Kidney epithelial cell (primary cell): ENCODE measurements at regions not wholly inside any gene's neighbourhood (a gene's known extent, or its start where the extent isn't known, plus 50 kb on each side); places are given as distances from the start of the nearest gene placed in this dataset.
A peak's percentile ranks its signal among the peaks of the same experiment; 100 is the strongest.

Experiments
- DNase-seq: peaks from one replicate; pipeline ENCODE4 v3.0.0-alpha.2; 2010; ENCODE audit warnings: low read depth
- H3K27me3 ChIP-seq: 2 replicates; pipeline ENCODE4 v1.6.0; 2011; ENCODE audit warnings: low read length; ENCODE audit not compliant: control insufficient read depth, insufficient read depth
- H3K36me3 ChIP-seq: 2 replicates; pipeline ENCODE4 v1.5.1; 2011; ENCODE audit warnings: low read length; ENCODE audit not compliant: control insufficient read depth, insufficient read depth
- H3K4me3 ChIP-seq: 2 replicates; pipeline ENCODE4 v1.5.1; 2011; ENCODE audit warnings: low read depth, mild to moderate bottlenecking, control low read depth, low read length
- TF ChIP-seq, protein P1 (sequence below): IDR thresholded peaks from 2 replicates; pipeline ENCODE4 v1.5.1; 2011; ENCODE audit warnings: mild to moderate bottlenecking, moderate library complexity, low read length, control low read depth, inconsistent platforms; ENCODE audit not compliant: insufficient read depth, poor library complexity, severe bottlenecking

DNA sequence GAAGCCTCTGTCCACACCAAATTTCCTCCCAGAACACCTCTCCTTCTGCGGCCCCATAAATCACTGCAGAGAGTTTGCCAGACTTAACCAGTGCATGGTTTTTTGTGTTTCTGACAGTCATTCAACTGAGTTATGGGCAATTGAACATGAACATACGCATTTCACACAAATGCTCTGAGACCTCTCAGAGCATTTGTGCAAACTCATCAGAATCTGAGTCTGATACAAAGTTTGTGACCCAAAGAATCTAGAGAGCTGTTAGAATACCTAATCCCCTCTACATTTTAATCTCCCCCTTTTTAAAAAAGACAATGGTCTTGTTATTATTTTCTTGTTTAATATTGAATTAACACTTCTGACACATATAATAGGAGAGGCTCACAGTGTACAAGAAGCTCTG is 416.9 kb upstream of the SMARCA2 start:
- TF ChIP-seq, protein P1, sequence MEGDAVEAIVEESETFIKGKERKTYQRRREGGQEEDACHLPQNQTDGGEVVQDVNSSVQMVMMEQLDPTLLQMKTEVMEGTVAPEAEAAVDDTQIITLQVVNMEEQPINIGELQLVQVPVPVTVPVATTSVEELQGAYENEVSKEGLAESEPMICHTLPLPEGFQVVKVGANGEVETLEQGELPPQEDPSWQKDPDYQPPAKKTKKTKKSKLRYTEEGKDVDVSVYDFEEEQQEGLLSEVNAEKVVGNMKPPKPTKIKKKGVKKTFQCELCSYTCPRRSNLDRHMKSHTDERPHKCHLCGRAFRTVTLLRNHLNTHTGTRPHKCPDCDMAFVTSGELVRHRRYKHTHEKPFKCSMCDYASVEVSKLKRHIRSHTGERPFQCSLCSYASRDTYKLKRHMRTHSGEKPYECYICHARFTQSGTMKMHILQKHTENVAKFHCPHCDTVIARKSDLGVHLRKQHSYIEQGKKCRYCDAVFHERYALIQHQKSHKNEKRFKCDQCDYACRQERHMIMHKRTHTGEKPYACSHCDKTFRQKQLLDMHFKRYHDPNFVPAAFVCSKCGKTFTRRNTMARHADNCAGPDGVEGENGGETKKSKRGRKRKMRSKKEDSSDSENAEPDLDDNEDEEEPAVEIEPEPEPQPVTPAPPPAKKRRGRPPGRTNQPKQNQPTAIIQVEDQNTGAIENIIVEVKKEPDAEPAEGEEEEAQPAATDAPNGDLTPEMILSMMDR = no peak
- Histone ChIP-seq H3K36me3 (no peaks in the 10 kb centered on the region), H3K4me3 (no peak overlapping the region), H3K27me3 (no peaks in the 10 kb centered on the region)
- no peak for DNase-seq

DNA sequence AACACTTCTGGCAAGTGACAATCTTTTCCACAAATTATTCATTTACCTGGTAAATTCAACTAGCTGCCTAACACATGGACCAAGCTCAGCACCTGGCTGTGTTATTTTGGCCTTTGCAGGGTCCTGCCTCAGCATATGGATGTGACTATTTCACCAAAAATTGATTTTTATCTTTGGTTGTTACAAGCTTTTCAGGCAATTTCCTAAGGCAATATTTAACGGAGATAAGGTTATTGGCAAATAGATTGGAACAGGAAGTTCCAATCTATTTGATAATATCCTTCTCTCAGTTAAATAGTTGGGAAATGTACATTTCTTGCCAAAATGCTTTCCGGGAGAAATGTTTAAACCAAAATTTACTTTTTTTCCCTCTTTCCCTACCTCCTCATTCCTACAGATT is 415.2 kb upstream of the SMARCA2 start:
- TF ChIP-seq, protein P1 = no peak
- Histone ChIP-seq H3K27me3 (no peaks in the 10 kb centered on the region), H3K4me3 (no peak overlapping the region), H3K36me3 (no peaks in the 10 kb centered on the region)
- DNase-seq = no peak

DNA sequence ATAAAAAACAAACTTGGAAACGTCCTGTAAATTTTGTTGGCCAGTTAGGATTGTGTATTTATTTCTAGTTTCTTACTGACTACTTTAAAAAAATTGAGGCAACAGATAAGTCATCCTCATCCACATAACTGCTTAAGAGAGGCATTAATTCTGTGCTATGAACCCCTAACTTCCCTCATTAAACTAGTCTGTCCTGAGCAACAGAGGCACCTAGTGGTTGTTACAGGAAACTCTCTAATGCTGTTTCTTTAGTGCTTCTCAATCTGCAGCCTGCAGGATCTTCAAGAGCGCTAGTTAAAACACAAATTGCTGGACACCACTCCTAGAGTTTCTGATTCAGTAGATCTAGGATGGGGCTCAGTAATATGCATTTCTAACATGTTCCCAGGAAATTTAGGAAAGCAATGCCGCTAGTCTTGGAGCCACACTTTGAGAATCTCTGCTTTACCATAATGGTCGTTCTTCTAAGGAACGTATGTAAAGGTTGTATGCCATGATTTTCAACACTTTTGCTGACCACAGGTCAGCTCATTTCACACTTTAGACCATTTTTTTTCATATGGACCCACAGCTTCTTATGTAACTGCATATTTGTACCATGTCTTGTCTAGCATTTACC is 410.1 kb upstream of the SMARCA2 start:
- no peak overlapping the region for H3K4me3 ChIP-seq
- no peaks in the 10 kb centered on the region for H3K36me3 ChIP-seq
- no peaks in the 10 kb centered on the region for H3K27me3 ChIP-seq
- peak; percentile 4 for DNase-seq
- TF ChIP-seq, protein P1 = peak; percentile 65

DNA sequence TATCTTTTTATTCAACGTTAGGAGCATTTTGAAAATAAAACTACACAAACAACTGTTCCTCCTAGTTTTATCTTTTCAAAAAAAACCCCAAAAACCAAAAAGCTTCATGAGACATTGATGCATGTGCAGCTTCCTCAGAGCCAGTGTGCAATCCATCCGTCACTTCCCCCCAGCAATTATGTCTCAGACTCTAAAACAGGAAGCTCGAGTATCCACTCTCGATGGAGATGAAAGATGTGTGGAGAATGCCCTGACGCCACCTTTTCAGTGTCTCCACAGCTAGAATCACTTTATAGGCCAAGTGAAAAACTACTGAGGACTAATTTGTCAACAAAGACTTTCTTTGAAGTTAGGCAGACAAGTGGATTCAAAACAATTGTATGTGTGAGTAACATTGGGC is 408.9 kb upstream of the SMARCA2 start:
- TF ChIP-seq, protein P1 = no peak
- H3K36me3 ChIP-seq = no peaks in the 10 kb centered on the region
- no peak for DNase-seq
- no peaks in the 10 kb centered on the region for H3K27me3 ChIP-seq
- no peak overlapping the region for H3K4me3 ChIP-seq

DNA sequence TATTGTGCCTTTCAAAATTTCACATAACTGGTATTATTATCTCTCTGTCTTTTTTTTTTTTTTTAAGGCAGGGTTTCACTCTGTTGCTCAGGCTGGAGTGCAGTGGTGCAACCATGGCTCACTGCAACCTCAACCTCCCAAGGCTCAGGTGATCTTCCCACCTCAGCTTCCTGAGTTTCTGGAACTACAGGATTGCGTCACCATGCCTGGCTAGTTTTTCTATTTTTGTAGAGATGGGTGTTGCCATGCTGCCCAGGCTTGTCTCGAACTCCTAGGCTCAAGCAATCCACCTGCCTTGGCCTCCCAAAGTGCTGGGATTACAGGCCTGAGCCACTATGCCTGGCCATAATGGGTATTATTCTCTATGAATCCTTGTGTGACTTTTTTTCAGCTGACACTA is 402.3 kb upstream of the SMARCA2 start:
- Histone ChIP-seq H3K36me3 (no peaks in the 10 kb centered on the region), H3K27me3 (no peaks in the 10 kb centered on the region), H3K4me3 (no peak overlapping the region)
- TF ChIP-seq, protein P1 = no peak
- DNase-seq = no peak

DNA sequence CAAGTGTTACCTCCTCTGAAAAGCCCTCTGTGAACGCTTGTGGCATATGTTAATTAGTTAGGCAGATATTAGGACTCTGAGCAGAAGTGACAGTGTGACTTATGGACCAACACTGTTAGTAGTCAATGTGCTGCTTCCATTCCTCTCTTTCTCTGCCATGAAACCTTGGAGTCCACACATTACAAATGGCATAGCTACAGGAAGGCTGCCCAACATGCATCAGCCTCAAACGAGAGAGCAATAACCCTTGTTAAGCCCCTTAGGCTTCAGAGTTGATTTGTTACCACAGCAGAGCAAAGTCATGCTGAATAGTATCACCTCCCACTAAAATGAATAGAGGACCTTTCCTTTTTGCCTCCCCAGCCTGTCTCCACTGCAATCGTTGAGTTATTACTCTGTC is 397.7 kb upstream of the SMARCA2 start:
- TF ChIP-seq, protein P1 = no peak
- no peak overlapping the region for H3K4me3 ChIP-seq
- H3K27me3 ChIP-seq = no peaks in the 10 kb centered on the region
- DNase-seq = no peak
- no peaks in the 10 kb centered on the region for H3K36me3 ChIP-seq
